Right ventricle myocardium inferior (tissue), 1 donor: ENCODE measurements at regions not wholly inside any gene's neighbourhood (a gene's known extent, or its start where the extent isn't known, plus 50 kb on each side); places are given as distances from the start of the nearest gene placed in this dataset.

Source experiments
- ATAC-seq: fragments of 200-7000 bp; cut with Tn5 transposase; one replicate; pipeline ENCODE4 v1.9.1; 2020; ENCODE audit warnings: mild to moderate bottlenecking, moderate library complexity
- DNase-seq: peaks from one replicate; pipeline ENCODE4 v3.0.0; 2021; ENCODE audit errors: missing footprints
- intact Hi-C: fragments of 100-400 bp; cut with DNase I; formaldehyde crosslinking; loops from one replicate; pipeline ENCODE4 v1.11.0; 2022
- donor health status: DM: no; HTN: yes; CAD: no; lungs with severe emphysema.

DNA sequence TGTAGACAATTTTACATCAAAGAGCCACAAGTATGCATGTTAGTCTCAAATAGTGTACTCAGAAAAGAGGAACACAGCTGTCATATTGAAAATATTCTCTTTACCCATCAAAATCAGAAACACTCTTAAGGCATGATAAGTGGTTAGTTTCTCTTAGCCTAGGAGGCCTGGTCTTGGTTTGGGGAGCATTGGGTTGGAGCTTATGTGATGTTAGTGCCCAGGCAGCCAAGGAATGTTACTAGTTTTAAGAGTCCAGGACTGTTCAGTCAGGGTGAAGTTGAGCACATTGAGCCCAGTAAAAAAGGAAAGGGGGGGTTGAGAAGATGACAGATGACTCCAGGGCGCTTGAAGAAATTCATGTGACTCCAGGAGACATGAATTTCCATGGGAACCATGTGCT lies 340.6 kb downstream of the HRH4 start:
- intact Hi-C loops: no loop called here
- ATAC-seq (no peak), DNase-seq (no peak)

DNA sequence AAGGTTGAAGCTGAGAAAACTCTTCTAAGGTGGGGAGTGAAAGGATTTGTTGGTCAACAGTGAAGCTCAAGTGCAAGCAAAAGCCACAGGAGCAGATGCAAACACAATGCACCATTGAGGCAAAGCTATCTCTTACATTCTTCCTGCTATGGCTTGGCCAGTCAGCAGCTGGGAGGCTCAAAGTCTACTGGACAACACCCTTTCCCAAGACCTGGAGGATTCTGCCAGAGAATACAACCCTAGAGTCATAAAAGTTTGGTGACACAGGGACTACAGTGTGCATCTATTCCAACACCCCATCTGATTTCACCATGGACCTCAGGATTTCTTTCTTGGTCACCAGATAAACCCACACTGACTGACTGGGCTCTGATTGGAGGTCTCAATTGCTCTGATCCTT lies 342.0 kb downstream of the HRH4 start:
- ATAC-seq (no peak), DNase-seq (no peak)
- intact Hi-C loops: no loop called here

DNA sequence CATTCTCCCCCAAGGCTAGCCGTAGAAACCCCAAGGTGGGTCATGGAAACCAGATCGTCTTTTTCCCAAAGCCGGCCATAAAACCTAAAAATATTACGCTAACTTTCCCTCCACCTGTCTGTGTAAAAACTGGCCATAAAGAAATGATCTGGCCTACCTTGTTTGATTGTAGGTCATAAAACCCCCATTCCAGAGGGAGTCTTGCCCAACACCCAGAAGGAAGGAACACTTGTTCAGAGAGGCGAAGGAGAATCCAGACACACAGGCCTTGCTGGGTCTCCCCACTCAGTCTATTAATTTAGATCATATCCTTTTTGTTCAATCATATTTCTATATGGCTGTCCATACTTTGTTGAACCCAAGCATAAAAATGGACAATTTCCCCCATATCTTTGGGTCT lies 344.7 kb downstream of the HRH4 start:
- ATAC-seq: no peak
- intact Hi-C loops: no loop called here
- no peak for DNase-seq

DNA sequence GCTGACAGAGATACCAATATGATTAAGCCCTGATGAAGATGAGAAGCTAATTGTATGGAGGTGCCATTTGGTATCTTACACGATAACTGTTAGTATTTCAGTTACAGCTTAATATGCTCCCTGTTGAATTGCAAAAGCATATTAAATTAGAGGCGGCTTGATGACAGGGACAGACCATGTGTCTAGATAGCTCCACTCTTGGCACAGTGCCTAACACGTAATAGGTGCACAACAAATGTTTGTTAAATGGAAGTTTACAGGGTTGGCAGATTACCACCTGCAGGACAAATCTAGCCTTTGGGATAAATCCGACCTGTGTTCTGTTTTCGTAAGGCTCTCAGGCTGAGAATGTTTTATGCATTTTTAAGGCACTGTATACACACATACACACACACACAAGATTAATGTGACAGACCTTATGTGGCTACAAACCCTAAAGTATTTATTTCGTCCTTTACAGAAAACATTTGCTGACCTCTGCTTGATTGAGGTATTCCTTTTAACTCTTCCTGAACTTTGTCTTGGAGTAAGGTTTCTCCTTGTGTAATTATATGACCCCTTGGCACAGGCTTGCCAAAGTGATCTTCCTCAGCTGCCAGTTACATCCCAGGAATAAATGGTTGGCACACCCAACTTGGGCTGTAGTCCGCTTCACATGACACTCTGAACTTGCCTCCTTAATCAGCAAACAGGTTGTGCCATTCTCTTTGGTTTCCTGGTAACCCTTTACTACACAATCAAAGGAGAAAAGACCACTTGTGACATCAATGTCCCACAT lies 348.9 kb downstream of the HRH4 start:
- intact Hi-C loops: no loop called here
- ATAC-seq (no peak), DNase-seq (no peak)

DNA sequence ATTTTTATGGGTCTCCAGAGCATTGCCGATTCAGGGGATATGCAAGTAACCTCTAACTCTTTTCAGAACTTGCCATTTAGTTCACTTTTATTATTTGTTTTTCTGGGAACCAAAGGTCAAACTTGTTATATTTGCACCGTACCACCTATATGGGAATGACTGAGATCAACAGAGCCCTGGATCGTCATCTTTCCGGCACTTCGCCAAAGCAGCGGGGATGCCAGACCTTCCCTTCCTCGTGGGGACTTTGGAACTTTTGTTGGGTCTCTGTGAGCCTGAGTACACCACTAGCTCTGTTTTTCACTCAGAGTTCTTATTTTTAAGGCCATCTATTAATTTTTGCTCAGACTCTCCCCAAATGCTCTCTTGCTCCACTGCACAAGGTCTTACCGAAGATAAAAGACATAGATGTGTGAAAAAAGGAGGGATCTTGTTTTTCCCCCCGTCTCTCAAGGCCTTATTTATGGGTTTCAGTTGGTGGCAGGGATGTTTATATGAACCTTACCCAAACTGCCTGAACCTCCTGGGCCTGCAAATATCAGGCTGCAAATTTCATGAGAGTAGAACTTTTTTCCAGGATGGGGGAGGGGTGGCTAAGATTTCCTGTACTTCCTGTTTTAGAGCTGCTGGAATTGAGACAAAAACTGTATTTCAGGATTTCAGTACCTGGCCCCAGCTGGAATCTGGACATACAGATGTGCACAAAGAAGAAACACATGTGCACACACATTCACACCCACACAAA lies 350.3 kb downstream of the HRH4 start:
- no peak for DNase-seq
- ATAC-seq: no peak
- intact Hi-C loops: no loop called here

DNA sequence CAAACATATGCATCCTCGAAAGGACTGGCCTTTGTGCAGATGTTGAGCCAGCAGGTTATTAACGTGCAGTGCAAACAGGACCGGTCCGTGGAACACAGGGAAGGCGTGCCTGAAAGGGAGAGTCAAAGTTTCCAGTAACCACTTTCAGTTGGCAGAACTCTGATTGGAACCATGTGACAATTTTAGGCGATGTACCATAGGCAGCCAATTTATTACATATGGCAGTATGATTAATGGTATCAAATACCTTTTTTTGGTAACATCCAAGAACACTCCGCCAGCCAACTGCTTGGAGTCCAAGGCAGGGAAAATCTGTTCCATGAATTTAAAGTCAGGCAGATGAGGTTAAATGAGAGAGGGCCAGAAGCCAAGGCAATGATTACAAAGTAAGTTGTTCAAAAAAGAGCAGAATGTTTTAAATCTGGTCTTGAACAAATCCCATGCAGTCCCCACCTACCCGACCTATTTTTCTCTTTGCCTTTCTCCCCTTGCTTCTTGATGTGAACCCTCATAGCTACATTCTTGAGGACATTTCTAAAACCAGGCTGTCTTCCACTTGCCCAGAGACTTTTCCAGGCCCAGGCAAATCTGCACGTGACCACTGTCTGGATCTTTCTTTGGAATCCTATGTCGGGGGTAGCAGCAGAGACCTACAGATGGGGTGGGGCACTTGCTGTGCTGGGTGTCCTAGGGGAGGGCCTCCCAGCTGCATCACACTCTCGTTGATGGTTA lies 351.7 kb downstream of the HRH4 start:
- ATAC-seq: no peak
- intact Hi-C loops: no loop called here

DNA sequence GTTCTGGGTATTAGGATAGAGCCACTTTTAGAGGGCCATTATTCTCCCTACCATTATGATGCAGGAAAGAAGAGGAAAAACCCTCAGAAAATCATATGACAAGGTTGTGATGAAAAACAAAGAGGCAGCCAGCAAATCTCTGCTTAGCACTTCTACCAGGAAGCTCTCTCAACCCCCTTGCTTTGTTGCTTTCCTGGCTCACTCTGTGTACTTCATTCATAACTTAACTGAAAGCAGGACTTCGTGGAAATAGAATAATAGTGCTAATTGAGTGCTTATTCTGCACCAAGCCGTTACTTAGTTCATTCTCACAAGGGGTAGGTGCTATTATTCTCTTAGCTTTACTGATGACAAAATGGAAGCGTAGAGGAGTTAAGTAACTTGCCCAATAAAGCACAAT lies 354.1 kb downstream of the HRH4 start:
- intact Hi-C loops: no loop called here
- DNase-seq: no peak
- no peak for ATAC-seq

More for the DNA sequence above, 351.7 kb downstream of the HRH4 start:
- DNase-seq: no peak

DNA sequence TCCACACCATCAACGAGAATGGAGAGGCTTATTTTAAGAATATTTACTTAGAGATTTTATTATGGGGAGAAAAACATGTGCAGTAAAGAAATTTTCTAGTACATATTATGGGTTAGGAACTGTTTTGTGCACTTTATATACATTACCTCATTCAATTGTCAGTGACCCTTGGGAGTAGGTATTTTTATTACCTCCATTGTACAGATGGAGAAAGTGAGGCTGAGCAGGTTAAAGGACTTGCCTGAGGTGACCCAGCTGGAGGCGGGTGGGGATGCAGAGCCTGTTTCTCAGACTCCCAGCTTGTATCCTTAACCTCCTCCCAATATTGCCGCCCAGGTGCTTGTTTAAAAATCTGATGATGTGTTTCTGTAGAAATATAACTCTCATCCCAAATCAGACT lies 356.7 kb downstream of the HRH4 start:
- ATAC-seq: no peak
- no peak for DNase-seq
- intact Hi-C loops: no loop called here

DNA sequence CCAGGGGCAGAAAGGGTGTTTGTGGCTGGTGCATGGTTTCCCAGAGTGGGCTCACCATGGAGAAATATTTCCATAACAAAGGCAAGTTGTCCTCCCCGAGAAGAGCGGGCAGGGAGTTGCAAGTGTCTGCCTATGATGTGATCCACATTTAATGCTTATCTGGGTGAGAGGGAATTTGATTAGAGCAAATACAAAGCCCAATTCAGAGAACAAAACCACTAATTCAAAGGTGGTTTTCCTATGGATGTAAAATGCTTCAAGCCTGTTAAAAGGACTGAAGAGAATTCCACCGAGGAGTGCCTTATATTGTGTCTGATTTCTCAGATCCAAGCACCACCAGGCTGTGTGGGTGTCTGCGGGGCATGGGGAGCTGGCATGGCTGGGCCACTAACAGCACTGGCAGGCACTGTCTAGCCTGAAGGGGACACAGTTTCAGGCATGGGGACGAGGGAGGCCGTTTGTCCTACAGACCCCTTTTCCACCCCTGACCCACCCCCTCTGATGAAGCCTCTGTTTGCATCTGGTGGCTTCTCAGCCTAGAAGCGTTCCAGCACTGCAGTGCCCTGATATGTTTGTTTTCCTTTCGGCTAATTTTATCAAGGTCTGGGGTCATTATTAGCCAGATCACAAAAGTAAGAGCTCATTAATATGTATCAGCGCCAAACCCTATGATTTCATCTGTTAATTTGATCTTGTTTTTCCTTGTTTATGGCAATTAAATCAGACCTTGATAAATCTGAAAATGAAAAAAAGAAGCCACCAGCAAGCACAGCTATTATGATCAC lies 357.3 kb downstream of the HRH4 start:
- DNase-seq (no peak), ATAC-seq (no peak)
- intact Hi-C loops: no loop called here

DNA sequence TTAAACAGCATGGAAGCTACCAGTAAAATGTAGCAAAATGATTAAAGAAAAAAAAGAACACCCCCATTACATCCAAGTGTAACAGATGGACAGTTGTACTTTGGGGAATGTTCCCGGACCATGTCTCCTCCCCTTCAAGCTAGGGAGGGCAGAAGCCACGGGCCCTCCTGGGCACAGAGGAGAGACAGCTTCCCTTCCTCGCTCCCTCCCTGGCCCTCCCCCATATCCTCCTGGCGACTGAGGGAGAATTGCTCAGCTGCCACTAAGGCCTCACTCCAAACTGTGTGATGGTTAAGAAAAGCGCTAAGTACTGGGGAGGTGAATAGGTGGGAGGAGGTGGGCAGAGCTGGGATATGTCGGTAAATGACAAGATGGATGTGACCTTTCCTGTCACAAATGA lies 358.0 kb downstream of the HRH4 start:
- no peak for DNase-seq
- intact Hi-C loops: no loop called here
- ATAC-seq: no peak

DNA sequence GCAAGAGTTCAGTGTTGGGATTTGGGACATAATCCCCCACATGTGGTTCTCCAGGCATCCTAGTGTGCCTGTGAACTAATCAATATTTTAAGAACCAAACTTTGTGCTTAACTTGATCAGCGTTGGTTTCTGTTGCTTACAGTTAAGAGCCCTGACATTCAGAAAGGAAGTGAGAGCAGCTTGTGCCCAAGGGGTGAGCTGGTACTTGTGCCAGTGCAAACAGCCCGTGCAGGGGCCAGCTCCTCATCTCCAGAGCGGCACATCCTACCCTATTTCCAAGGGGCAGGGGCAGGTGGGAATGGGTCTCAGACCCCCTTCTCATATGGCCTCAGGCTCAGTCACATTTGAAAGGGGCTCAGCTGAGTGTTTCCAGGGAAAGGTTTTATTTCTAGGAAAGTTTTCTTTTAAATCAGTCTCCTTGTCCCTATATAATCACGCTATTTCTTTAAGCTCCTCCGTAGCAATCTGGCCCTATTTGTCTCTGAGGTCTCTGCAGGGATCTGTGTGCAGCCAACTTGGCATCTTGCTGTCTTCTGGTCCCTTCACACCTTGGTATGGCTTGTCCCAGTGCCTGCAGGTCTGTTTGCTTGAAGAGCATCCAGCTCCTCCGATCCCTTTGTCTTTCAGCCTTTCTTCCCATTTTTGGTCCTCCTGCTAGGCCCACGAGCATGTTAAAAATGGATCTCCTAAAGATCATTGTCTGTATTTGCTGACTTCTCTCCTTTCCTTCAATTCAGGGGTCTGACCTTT lies 358.9 kb downstream of the HRH4 start:
- ATAC-seq: no peak
- intact Hi-C loops: no loop called here
- no peak for DNase-seq

DNA sequence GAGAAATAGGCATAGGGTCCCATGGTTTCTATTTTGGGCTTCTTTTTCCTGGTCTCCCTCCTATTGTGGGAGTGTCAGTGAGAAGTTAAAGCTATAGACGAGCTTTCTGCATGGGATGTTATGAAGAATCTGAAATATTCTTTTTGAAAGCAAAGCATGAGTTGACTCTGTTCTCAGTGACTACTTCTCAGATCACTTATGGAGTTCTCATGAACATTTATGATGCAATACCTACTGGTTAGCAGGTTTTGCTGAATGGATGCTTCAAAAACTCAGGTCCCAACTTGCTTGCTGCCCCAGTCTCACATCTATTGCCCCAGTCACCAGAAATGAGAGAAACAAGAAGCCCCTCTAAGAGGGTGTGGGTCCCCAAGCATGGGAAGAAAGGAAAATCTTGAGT lies 365.0 kb downstream of the HRH4 start:
- DNase-seq (no peak), ATAC-seq (no peak)
- intact Hi-C loops: no loop called here

DNA sequence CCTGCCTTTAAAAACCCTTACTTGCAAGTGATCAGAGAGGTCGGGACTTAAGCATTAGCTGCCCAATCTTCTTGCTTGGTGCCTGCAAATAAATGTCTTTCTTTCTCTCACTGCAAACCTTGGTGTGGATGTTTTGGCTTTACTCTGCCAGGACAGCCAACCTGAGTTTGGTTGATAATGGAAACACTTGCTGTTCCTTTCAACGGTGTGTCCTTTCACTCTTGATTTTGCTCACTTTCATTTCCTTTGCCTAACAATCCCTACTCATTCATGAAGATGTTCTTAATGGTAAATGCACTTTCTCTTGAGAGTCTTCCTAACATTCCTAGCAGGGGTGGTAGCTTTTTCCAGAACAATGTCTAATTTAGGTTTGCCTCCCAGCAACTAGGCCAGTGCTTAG lies 366.2 kb downstream of the HRH4 start:
- intact Hi-C loops: no loop called here
- no peak for ATAC-seq

DNA sequence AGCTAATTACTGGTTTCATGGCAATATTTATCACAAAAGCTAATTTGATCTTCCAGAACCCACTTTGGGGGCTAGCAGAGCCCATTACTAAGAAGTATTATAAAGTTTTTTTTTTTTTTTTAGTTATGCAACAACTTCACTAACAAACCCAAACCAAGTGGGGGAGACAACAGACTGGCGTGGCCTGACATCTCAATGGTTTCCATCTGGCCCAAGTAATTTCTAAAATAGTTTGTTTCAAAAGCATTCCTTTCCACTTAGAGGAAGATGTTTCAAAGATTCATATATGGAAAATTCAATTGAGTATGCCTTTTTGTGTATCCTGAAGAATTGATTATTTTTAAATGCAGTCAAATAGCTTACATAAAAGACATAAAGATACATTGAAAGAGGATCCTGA lies 367.1 kb downstream of the HRH4 start:
- no peak for DNase-seq
- intact Hi-C loops: no loop called here
- no peak for ATAC-seq

More for the DNA sequence above, 366.2 kb downstream of the HRH4 start:
- no peak for DNase-seq

DNA sequence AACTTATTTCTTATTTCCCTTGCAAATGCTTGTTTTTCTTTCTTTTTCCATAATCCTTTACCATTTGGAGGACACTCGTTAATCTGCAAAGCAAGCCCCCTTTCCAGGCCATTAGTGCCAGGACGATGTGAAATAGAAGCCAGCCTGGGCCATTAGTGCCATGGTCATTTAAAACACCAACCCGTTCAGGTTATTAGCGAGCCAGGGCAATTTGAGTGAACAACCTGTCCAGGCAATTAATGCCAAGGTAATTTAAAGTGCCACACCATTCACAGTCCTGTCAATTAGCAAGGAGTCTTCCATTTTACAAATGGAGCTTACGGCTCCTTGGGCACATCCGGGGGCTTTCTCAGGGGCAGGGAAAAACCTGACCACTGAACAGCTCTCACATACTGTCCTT lies 370.6 kb downstream of the HRH4 start:
- DNase-seq (no peak), ATAC-seq (no peak)
- intact Hi-C loops: no loop called here

DNA sequence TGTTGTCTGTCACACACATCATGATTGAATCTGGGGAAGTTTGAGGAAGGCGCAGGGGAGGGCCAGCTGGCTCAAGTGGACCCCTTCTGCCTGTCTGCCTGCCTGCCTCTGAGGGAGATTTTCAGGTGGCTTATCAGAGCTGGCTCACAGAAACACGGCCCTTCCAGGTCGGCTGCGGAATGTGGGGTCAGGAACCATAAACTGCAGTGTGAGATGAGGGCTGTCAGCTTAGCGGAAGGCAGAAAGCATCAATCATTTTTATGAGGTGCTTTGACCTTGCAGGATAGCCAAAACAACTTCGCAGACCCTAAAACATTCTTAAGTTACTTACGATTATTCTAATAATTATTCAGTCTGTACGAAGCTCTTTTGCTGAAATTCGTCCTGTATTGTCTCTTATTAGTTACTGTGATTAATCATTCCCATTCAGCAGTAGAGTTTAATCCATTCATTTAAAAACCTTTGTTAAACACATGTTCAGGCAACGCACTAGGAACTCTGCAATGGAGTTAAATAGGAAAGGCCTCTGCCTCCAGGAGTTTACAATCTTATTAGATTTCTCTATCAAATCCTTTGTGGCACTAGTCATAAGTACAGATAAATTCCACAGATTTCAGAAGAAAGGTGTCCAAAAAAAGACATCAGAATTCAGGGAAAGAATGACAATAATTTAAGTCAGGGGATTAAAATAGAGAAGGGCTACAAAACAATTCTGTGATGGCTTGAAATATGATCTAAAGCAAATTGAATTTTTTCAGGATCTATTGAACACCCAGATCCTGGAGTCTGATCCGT lies 371.6 kb downstream of the HRH4 start:
- no peak for DNase-seq
- intact Hi-C loops: no loop called here
- no peak for ATAC-seq

DNA sequence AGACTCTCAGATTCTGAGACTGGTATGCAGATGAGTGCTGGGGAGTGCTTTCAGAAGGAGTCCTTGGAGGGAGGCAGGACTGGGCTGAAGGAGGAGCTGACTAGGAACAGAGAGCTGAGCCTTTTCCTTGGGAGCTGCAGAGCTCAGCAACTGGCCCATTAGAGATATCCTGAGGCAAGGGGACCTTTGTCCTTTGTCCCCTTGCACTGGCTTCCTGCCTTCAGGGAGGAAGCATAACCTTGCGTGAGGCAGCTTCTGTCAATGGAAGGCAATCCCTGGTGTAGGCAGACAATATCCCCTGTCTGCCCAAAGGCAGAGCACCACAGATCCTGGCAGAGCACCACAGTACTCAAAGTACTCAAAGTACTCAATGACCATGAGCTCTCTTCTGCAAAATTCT lies 375.3 kb downstream of the HRH4 start:
- ATAC-seq (no peak), DNase-seq (no peak)
- intact Hi-C loops: no loop called here

DNA sequence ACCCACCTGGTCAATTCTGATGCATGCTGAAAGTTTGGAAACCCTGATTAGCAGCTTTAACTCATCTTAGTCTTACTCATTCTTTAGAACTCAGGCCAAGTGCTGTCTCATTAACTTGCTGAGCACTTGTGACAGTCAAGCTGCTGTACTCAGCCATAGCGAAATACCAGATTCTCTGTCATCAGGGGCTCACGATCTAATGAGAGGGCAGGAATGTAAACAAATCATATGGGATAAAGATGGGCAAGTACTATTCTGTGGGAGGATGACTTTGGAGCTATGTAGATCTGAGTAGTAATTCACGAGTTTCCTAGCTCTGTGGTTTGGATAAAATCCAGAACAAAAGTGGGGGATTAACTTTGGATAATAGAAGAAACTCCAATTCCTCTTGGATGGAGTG lies 376.6 kb downstream of the HRH4 start:
- intact Hi-C loops: no loop called here
- DNase-seq (no peak), ATAC-seq (no peak)
